IMR-90 (cell line): ENCODE measurements at regions not wholly inside any gene's neighbourhood (a gene's known extent, or its start where the extent isn't known, plus 50 kb on each side); places are given as distances from the start of the nearest gene placed in this dataset.

Source experiments
- ATAC-seq: fragments of 200-7000 bp; cut with Tn5 transposase; 2 replicates; pipeline ENCODE4 v1.9.1; 2020; ENCODE audit warnings: low read depth, mild to moderate bottlenecking, moderate library complexity
- BruUV-seq: library from RNA; stranded (reverse); fragments of 400-500 nt; replicated peaks from 2 replicates; lab custom pipeline; 2021; lab: Mats Ljungman, UMichigan
- CTCF ChIA-PET: fragments of 300-600 bp; formaldehyde crosslinking; extraction: SDS; loops from one replicate; lab custom pipeline; 2021; ENCODE audit warnings: antibody characterized with exemption; lab: Yijun Ruan, JAX
- POLR2A ChIA-PET: fragments of 300-600 bp; sonication (Branson Sonifier 250); formaldehyde crosslinking; loops from one replicate; lab custom pipeline; 2022; ENCODE audit warnings: antibody characterized with exemption; ENCODE audit not compliant: unreplicated experiment; lab: Charles Lee
- DNase-seq: peaks from one replicate; pipeline ENCODE4 v3.0.0; 2013
- H2AFZ ChIP-seq: replicated peaks from 2 replicates; pipeline ENCODE3; 2013; ENCODE audit warnings: low read length, mild to moderate bottlenecking; ENCODE audit not compliant: poor library complexity
- H2AK5ac ChIP-seq: 2 replicates; pipeline ENCODE4 v1.6.1; 2013; ENCODE audit warnings: low read depth, low read length, inconsistent platforms
- H2AK9ac ChIP-seq: replicated peaks from 2 replicates; pipeline ENCODE3; 2013; ENCODE audit warnings: mild to moderate bottlenecking, low read depth, low read length, moderate library complexity; ENCODE audit not compliant: poor library complexity
- H2BK120ac ChIP-seq: 2 replicates; pipeline ENCODE4 v1.6.1; 2013; ENCODE audit warnings: low read depth, low read length, inconsistent platforms
- H2BK15ac ChIP-seq: 3 replicates; pipeline ENCODE4 v1.6.1; 2013; ENCODE audit warnings: low read depth, low read length, inconsistent platforms
- H2BK20ac ChIP-seq: 2 replicates; pipeline ENCODE4 v1.6.1; 2013; ENCODE audit warnings: low read depth, mild to moderate bottlenecking, inconsistent platforms, low read length, moderate library complexity
- H2BK5ac ChIP-seq: 2 replicates; pipeline ENCODE4 v1.6.1; 2013; ENCODE audit warnings: mild to moderate bottlenecking, low read depth, low read length, inconsistent platforms; ENCODE audit not compliant: poor library complexity, severe bottlenecking
- H3K14ac ChIP-seq: replicated peaks from 2 replicates; pipeline ENCODE4 v1.6.1; 2013; ENCODE audit warnings: low read depth, low read length, inconsistent platforms
- H3K18ac ChIP-seq: 2 replicates; pipeline ENCODE4 v1.6.1; 2013; ENCODE audit warnings: low read depth, low read length, control low read depth
- H3K23ac ChIP-seq: 2 replicates; pipeline ENCODE4 v1.6.1; 2013; ENCODE audit warnings: low read depth, low read length, inconsistent platforms
- H3K27ac ChIP-seq: 2 replicates; pipeline ENCODE4 v1.5.1; 2013; ENCODE audit warnings: mild to moderate bottlenecking, control low read depth, low read length; ENCODE audit not compliant: insufficient read depth
- H3K27me3 ChIP-seq: 2 replicates; pipeline ENCODE4 v1.6.1; 2013; ENCODE audit warnings: low read length; ENCODE audit not compliant: control insufficient read depth, insufficient read depth
- H3K36me3 ChIP-seq: 2 replicates; pipeline ENCODE4 v1.6.1; 2013; ENCODE audit warnings: low read length, mixed read lengths; ENCODE audit not compliant: control insufficient read depth, insufficient read depth
- H3K4ac ChIP-seq: 2 replicates; pipeline ENCODE4 v1.6.1; 2013; ENCODE audit warnings: low read depth, low read length, inconsistent platforms
- H3K4me1 ChIP-seq: 2 replicates; pipeline ENCODE4 v1.6.1; 2013; ENCODE audit warnings: low read length, mixed read lengths; ENCODE audit not compliant: control insufficient read depth, insufficient read depth
- H3K4me2 ChIP-seq: 2 replicates; pipeline ENCODE4 v1.6.1; 2013; ENCODE audit warnings: low read depth, mild to moderate bottlenecking, control low read depth, low read length, moderate library complexity
- H3K4me3 ChIP-seq: 2 replicates; pipeline ENCODE4 v1.5.1; 2013; ENCODE audit warnings: low read depth, mild to moderate bottlenecking, control low read depth, low read length, moderate library complexity; ENCODE audit not compliant: insufficient read depth
- H3K56ac ChIP-seq: 2 replicates; pipeline ENCODE4 v1.6.1; 2013; ENCODE audit warnings: low read length, inconsistent platforms; ENCODE audit not compliant: insufficient read depth; ENCODE audit errors: extremely low read depth
- H3K79me1 ChIP-seq, 2 experiments: 2 replicates each; pipeline ENCODE4 v1.6.1; 2013; ENCODE audit warnings: low read length in 2 of 2, inconsistent platforms in 1 of 2, low read depth in 1 of 2
- H3K9ac ChIP-seq: 2 replicates; pipeline ENCODE4 v1.6.1; 2013; ENCODE audit warnings: low read depth, low read length, control low read depth
- H3K9me1 ChIP-seq: 2 replicates; pipeline ENCODE4 v1.6.1; 2013; ENCODE audit warnings: low read length, inconsistent platforms; ENCODE audit not compliant: insufficient read depth
- H3K9me3 ChIP-seq: 2 replicates; pipeline ENCODE4 v1.6.1; 2013; ENCODE audit warnings: low read length; ENCODE audit not compliant: control insufficient read depth, insufficient read depth
- H4K20me1 ChIP-seq: 2 replicates; pipeline ENCODE4 v1.6.1; 2013; ENCODE audit warnings: low read length, inconsistent platforms; ENCODE audit not compliant: insufficient read depth
- H4K5ac ChIP-seq: 2 replicates; pipeline ENCODE4 v1.6.1; 2013; ENCODE audit warnings: mild to moderate bottlenecking, low read depth, low read length, control low read depth
- H4K8ac ChIP-seq, 2 experiments: 2 replicates each; pipeline ENCODE4 v1.6.1; 2013; ENCODE audit warnings: low read depth in 2 of 2, low read length in 2 of 2, control low read depth in 1 of 2, inconsistent platforms in 1 of 2
- H4K91ac ChIP-seq: 2 replicates; pipeline ENCODE4 v1.6.1; 2013; ENCODE audit warnings: low read depth, low read length, inconsistent platforms; ENCODE audit not compliant: insufficient read depth
- BHLHE40 ChIP-seq: fragments of 150-350 bp; IDR thresholded peaks from 2 replicates; pipeline ENCODE4 v1.6.1; 2016; ENCODE audit warnings: mild to moderate bottlenecking, low read depth, low read length
- CEBPB ChIP-seq: IDR thresholded peaks from 2 replicates; pipeline ENCODE4 v1.6.1; 2012; ENCODE audit warnings: low read depth, low read length, improper control_type of control experiment
- CHD1 ChIP-seq: IDR thresholded peaks from 2 replicates; pipeline ENCODE4 v1.6.1; 2012; ENCODE audit warnings: low read depth, low read length, improper control_type of control experiment
- FOS ChIP-seq: fragments of 150-350 bp; IDR thresholded peaks from 2 replicates; pipeline ENCODE4 v1.6.1; 2016; ENCODE audit warnings: low read depth, low read length
- MAFK ChIP-seq: IDR thresholded peaks from 2 replicates; pipeline ENCODE4 v1.6.1; 2012; ENCODE audit warnings: low read depth, low read length, improper control_type of control experiment
- MAZ ChIP-seq: IDR thresholded peaks from 2 replicates; pipeline ENCODE4 v1.6.1; 2012; ENCODE audit warnings: low read depth, mild to moderate bottlenecking, low read length, improper control_type of control experiment, moderate library complexity, borderline replicate concordance
- MXI1 ChIP-seq: IDR thresholded peaks from 2 replicates; pipeline ENCODE4 v1.6.1; 2012; ENCODE audit warnings: low read depth, mild to moderate bottlenecking, low read length, moderate library complexity, borderline replicate concordance
- NFE2L2 ChIP-seq: fragments of 150-350 bp; IDR thresholded peaks from 2 replicates; pipeline ENCODE4 v1.6.1; 2016; ENCODE audit warnings: low read depth, mild to moderate bottlenecking, low read length
- POLR2A ChIP-seq: IDR thresholded peaks from 2 replicates; pipeline ENCODE4 v1.6.1; 2012; ENCODE audit warnings: mild to moderate bottlenecking, low read depth, low read length
- RAD21 ChIP-seq: IDR thresholded peaks from 2 replicates; pipeline ENCODE4 v1.6.1; 2012; ENCODE audit warnings: low read length, improper control_type of control experiment
- RCOR1 ChIP-seq: IDR thresholded peaks from 2 replicates; pipeline ENCODE4 v1.6.1; 2012; ENCODE audit warnings: mild to moderate bottlenecking, low read length, improper control_type of control experiment; ENCODE audit not compliant: insufficient replicate concordance
- RFX5 ChIP-seq: IDR thresholded peaks from 2 replicates; pipeline ENCODE4 v1.8.0; 2012; ENCODE audit warnings: low read depth, mild to moderate bottlenecking, low read length, moderate library complexity
- SMC3 ChIP-seq: fragments of 150-350 bp; IDR thresholded peaks from 2 replicates; pipeline ENCODE4 v1.6.1; 2016; ENCODE audit warnings: low read depth, mild to moderate bottlenecking, antibody characterized with exemption, low read length, moderate library complexity
- WGBS, 2 experiments: methylation state at CpG; one replicate each; pipeline versions ENCODE4 v1.1.5 to v1.1.7; 2013; ENCODE audit warnings: missing lambda C conversion rate in 2 of 2; ENCODE audit not compliant: insufficient read length in 1 of 2; ENCODE audit errors: extremely low coverage in 2 of 2; 5-methylcytosine and 5-hydroxymethylcytosine counted together
- dilution Hi-C: fragments of 300-500 bp; cut with HindIII; formaldehyde crosslinking; loops from one replicate; pipeline ENCODE4 v1.14.3; 2018; ENCODE audit warnings: low sequenced_read_pairs; ENCODE audit not compliant: unreplicated experiment
- in situ Hi-C: fragments of 300-500 bp; cut with MboI; formaldehyde crosslinking; loops from 3 replicates; pipeline ENCODE4 v1.14.3; 2019; ENCODE audit warnings: low sequenced_read_pairs, inconsistent platforms, mixed read lengths
- intact Hi-C: fragments of 100-400 bp; cut with micrococcal nuclease; formaldehyde crosslinking; loops from 2 replicates; pipeline ENCODE4 v1.10.0; 2022
- TF ChIP-seq, protein P1 (sequence below): conservative IDR thresholded peaks from 2 replicates; pipeline ENCODE4 v1.5.1; 2012; ENCODE audit warnings: mild to moderate bottlenecking, low read depth, low read length, improper control_type of control experiment
- TF ChIP-seq, protein P2 (sequence below): fragments of 150-350 bp; IDR thresholded peaks from 2 replicates; pipeline ENCODE4 v1.6.1; 2016; ENCODE audit warnings: low read depth, mild to moderate bottlenecking, low read length, moderate library complexity, borderline replicate concordance
- TF ChIP-seq, protein P3 (sequence below): fragments of 150-350 bp; IDR thresholded peaks from 2 replicates; pipeline ENCODE4 v1.6.1; 2017; ENCODE audit warnings: mild to moderate bottlenecking, antibody characterized with exemption, low read length, low read depth

DNA sequence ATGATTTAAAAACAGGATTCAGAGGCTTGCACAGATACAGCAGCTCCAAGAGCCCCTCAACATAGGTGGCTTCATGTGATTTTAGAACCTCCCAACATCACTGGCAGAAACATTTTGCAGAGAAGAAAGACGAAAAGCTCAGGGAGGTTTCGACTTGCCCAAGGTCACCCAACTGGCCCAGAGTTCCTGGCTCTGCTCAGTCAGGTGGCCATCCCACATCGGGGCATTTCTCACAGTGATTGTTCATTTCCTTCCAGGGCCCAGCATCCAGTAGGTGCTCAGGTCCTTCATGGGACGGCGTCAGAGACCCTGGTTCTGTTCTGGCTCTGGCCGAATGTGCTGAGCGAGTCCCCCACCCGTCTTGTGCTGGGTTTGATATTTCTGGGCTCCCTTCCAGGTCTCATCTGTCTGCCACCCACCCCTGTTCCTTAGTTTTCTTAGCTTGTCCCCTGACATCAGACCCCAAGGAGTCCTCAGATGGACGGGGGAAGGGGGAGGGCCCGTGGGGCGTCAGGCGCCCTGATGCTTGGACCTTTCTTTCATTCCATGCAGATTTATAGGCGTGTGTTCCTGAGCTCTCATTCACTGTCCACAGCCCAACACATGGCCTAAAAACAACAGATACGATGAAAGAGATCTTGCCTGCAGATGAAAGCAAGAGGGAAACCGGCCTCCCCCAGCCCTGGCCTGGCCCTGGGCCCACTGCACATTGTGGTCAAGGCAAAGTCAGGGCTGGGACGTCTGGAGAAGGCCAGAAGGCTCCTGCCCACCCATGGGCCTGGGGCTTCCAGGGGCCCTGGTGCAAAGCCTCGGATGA is 123.1 kb upstream of the ZBTB40 start:
- Histone ChIP-seq H2BK15ac (no peak overlapping the region), H3K4me3 (no peak overlapping the region), H4K91ac (no peak overlapping the region), H2AK5ac (no peak overlapping the region), H2BK20ac (no peak overlapping the region), H4K20me1 (no peaks in the 10 kb centered on the region), H2AK9ac (no peak overlapping the region), H3K36me3 (no peaks in the 10 kb centered on the region), H3K27ac (no peak overlapping the region), H3K56ac (no peak overlapping the region), H3K79me1 (no peaks in the 10 kb centered on the region), H2BK120ac (no peak overlapping the region), H3K9ac (no peak overlapping the region), H2BK5ac (no peak overlapping the region), H3K9me1 (no peaks in the 10 kb centered on the region), H4K5ac (no peak overlapping the region), H3K4me2 (no peak overlapping the region), H3K4ac (no peak overlapping the region), H3K27me3 (peaks cover 67% of the 10 kb centered on the region), H3K9me3 (no peaks in the 10 kb centered on the region), H3K18ac (no peak overlapping the region), H3K23ac (no peak overlapping the region), H4K8ac (no peak overlapping the region), H3K14ac (no peak overlapping the region), H3K4me1 (no peaks in the 10 kb centered on the region), H2AFZ (no peak overlapping the region)
- WGBS, 2 experiments = 38% methylated on average over 5 of the region's 17 CpGs; no CpG with 5 or more reads in 1 of the 2 experiments
- POLR2A ChIA-PET = no interaction called here
- intact Hi-C loops = no loop called here
- CTCF ChIA-PET = no interaction called here
- BruUV-seq = no TSS peak
- in situ Hi-C loops = no loop called here
- TF ChIP-seq, protein P1, sequence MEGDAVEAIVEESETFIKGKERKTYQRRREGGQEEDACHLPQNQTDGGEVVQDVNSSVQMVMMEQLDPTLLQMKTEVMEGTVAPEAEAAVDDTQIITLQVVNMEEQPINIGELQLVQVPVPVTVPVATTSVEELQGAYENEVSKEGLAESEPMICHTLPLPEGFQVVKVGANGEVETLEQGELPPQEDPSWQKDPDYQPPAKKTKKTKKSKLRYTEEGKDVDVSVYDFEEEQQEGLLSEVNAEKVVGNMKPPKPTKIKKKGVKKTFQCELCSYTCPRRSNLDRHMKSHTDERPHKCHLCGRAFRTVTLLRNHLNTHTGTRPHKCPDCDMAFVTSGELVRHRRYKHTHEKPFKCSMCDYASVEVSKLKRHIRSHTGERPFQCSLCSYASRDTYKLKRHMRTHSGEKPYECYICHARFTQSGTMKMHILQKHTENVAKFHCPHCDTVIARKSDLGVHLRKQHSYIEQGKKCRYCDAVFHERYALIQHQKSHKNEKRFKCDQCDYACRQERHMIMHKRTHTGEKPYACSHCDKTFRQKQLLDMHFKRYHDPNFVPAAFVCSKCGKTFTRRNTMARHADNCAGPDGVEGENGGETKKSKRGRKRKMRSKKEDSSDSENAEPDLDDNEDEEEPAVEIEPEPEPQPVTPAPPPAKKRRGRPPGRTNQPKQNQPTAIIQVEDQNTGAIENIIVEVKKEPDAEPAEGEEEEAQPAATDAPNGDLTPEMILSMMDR = no peak
- TF ChIP-seq RFX5 (no peak), BHLHE40 (no peak), CHD1 (no peak), POLR2A (no peak), MXI1 (no peak), NFE2L2 (no peak), RAD21 (no peak), SMC3 (no peak), MAFK (no peak), FOS (no peak), RCOR1 (no peak), CEBPB (no peak), MAZ (no peak)
- TF ChIP-seq, protein P2, sequence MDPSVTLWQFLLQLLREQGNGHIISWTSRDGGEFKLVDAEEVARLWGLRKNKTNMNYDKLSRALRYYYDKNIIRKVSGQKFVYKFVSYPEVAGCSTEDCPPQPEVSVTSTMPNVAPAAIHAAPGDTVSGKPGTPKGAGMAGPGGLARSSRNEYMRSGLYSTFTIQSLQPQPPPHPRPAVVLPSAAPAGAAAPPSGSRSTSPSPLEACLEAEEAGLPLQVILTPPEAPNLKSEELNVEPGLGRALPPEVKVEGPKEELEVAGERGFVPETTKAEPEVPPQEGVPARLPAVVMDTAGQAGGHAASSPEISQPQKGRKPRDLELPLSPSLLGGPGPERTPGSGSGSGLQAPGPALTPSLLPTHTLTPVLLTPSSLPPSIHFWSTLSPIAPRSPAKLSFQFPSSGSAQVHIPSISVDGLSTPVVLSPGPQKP = no peak
- TF ChIP-seq, protein P3, sequence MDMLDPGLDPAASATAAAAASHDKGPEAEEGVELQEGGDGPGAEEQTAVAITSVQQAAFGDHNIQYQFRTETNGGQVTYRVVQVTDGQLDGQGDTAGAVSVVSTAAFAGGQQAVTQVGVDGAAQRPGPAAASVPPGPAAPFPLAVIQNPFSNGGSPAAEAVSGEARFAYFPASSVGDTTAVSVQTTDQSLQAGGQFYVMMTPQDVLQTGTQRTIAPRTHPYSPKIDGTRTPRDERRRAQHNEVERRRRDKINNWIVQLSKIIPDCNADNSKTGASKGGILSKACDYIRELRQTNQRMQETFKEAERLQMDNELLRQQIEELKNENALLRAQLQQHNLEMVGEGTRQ = no peak
- DNase-seq (no peak), ATAC-seq (no peak)
- dilution Hi-C loops = no loop called here
